ENCODE measurements at regions not wholly inside any gene's neighbourhood (a gene's known extent, or its start where the extent isn't known, plus 50 kb on each side); places are given as distances from the start of the nearest gene placed in this dataset.

DNA sequence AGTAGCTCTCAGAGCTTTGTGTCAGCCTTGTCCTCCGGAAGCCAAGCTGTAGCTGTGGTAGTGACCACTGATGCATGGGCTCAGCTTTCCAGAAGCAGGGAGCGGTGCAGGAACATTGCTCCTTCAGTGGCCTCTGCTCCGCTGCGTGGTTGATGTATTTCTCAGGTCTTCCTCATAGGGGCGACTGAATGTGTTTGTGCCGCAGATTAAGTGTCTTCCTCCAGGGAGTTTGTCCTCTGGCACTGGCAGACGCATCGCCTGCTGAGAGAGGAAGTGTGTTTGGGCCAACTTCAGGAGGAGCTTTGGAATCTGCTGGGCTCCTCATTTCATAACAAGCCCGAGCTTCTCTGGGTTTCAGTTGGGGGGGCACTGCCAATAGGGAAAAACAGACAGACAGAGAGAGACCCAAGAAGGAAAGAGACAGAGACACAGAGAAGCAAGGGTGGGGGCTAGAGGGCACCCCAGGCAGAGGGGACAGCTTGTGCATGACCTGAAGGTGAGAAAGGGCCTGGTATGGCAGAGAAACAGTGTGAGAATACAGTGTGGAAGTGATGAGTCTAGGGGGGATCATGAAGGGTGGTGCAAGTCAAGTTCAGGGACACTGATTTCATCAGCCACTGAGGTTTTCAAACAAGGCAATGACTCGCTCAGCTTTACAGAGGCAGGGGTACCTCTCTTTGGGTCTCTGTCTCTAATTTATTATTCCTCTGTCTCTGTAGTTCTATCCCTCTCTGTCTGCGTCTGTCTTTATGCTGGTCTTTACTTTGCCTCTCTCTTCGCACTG, 69.4 kb upstream of the PRIMA1 start:
- H3K4me2 ChIP-seq, result no peak overlapping the region
- no peaks in the 10 kb centered on the region for H3K9me2 ChIP-seq (replicated peaks; ENCODE audit: insufficient read depth)
- H4K20me1 ChIP-seq (ENCODE audit: insufficient read depth, poor library complexity, severe bottlenecking), result no peaks in the 10 kb centered on the region
- H2AFZ ChIP-seq, result no peak overlapping the region
- no peaks in the 10 kb centered on the region for H3K36me3 ChIP-seq (replicated peaks; ENCODE audit: insufficient read depth, low read depth)
- WGBS (ENCODE audit: low lambda C conversion rate, missing lambda C conversion rate), result 50% methylated on average over 12 of the region's 12 CpGs
- H3K27ac ChIP-seq, result peak overlapping the region; percentile 46
- peak; percentile 17 for DNase-seq (ENCODE audit: low spot score)
- no peaks in the 10 kb centered on the region for H3K9me3 ChIP-seq (ENCODE audit: low read depth)
- no peaks in the 10 kb centered on the region for H3K27me3 ChIP-seq
- peaks cover 23% of the 10 kb centered on the region for H3K4me1 ChIP-seq (ENCODE audit: insufficient read depth)
- H3K4me3 ChIP-seq, result no peak overlapping the region
- H3K79me2 ChIP-seq, result no peaks in the 10 kb centered on the region
- TF ChIP-seq, protein P1, sequence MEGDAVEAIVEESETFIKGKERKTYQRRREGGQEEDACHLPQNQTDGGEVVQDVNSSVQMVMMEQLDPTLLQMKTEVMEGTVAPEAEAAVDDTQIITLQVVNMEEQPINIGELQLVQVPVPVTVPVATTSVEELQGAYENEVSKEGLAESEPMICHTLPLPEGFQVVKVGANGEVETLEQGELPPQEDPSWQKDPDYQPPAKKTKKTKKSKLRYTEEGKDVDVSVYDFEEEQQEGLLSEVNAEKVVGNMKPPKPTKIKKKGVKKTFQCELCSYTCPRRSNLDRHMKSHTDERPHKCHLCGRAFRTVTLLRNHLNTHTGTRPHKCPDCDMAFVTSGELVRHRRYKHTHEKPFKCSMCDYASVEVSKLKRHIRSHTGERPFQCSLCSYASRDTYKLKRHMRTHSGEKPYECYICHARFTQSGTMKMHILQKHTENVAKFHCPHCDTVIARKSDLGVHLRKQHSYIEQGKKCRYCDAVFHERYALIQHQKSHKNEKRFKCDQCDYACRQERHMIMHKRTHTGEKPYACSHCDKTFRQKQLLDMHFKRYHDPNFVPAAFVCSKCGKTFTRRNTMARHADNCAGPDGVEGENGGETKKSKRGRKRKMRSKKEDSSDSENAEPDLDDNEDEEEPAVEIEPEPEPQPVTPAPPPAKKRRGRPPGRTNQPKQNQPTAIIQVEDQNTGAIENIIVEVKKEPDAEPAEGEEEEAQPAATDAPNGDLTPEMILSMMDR (IDR thresholded peaks at IDR 0.05; ENCODE audit: poor library complexity), result peak; percentile 15
- TF ChIP-seq EZH2 (IDR thresholded peaks at IDR 0.05; ENCODE audit: borderline replicate concordance) (no peak), EZH2phosphoT487 (IDR thresholded peaks at IDR 0.05; ENCODE audit: low read depth, severe bottlenecking, unreplicated experiment) (no peak)

DNA sequence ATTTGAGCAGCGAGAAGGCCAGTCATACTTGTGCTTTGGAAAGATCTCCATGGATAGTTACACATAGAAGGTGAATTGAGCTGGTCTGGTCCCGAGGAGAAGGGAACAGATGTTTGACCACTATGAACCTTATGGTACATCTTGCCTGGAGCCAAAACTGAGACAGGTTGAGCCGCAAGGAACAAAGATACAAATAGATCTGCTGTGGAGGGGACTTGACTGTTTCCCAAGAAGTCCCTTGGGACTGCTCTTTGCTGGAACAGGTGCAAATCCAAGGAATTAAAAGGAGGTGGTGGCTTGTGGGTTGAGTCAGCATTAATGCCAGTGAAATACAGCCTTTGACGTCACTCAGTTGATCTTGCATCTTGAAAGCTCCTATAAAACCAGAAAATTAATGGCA, 68.8 kb upstream of the PRIMA1 start:
- no peak overlapping the region for H3K27ac ChIP-seq
- WGBS (ENCODE audit: low lambda C conversion rate, missing lambda C conversion rate), result 69% methylated on average over 4 of the region's 4 CpGs
- H3K27me3 ChIP-seq, result no peaks in the 10 kb centered on the region
- no peak overlapping the region for H3K4me3 ChIP-seq
- no peak overlapping the region for H2AFZ ChIP-seq
- H3K79me2 ChIP-seq, result no peaks in the 10 kb centered on the region
- H3K4me2 ChIP-seq, result no peak overlapping the region
- no peaks in the 10 kb centered on the region for H3K36me3 ChIP-seq (replicated peaks; ENCODE audit: insufficient read depth, low read depth)
- no peaks in the 10 kb centered on the region for H3K9me2 ChIP-seq (replicated peaks; ENCODE audit: insufficient read depth)
- H4K20me1 ChIP-seq (ENCODE audit: insufficient read depth, poor library complexity, severe bottlenecking), result no peaks in the 10 kb centered on the region
- TF ChIP-seq, protein P1 (IDR thresholded peaks at IDR 0.05; ENCODE audit: poor library complexity), result no peak
- TF ChIP-seq EZH2phosphoT487 (IDR thresholded peaks at IDR 0.05; ENCODE audit: low read depth, severe bottlenecking, unreplicated experiment), result no peak
- TF ChIP-seq EZH2 (IDR thresholded peaks at IDR 0.05; ENCODE audit: borderline replicate concordance), result no peak
- H3K4me1 ChIP-seq (ENCODE audit: insufficient read depth), result peaks cover 23% of the 10 kb centered on the region
- H3K9me3 ChIP-seq (ENCODE audit: low read depth), result no peaks in the 10 kb centered on the region
- DNase-seq (ENCODE audit: low spot score), result no peak

DNA sequence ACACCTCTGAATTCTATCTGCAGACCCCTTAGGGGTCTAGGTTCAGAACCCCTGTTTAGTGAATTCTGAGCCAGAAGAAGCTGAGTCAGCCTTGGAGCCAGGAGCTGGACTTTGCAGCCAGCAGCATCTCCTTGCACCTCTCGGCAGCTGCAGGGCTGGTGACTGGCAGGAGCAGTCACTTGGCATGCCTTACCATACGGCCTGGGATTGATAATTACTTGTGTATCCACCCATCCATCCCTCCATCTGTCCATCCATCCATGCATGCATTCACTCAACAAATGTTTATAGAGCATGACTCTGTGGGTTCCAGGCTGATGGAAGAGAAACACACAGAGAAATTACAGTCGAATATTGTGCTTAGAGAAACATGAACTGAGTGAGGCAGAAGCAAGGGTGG, 67.5 kb upstream of the PRIMA1 start:
- no peaks in the 10 kb centered on the region for H3K9me2 ChIP-seq (replicated peaks; ENCODE audit: insufficient read depth)
- H2AFZ ChIP-seq, result no peak overlapping the region
- H3K4me3 ChIP-seq, result no peak overlapping the region
- H3K27me3 ChIP-seq, result no peaks in the 10 kb centered on the region
- no peak for DNase-seq (ENCODE audit: low spot score)
- no peak overlapping the region for H3K4me2 ChIP-seq
- H3K36me3 ChIP-seq (replicated peaks; ENCODE audit: insufficient read depth, low read depth), result no peaks in the 10 kb centered on the region
- no peaks in the 10 kb centered on the region for H4K20me1 ChIP-seq (ENCODE audit: insufficient read depth, poor library complexity, severe bottlenecking)
- TF ChIP-seq, protein P1 (IDR thresholded peaks at IDR 0.05; ENCODE audit: poor library complexity), result no peak
- TF ChIP-seq EZH2 (IDR thresholded peaks at IDR 0.05; ENCODE audit: borderline replicate concordance) (no peak), EZH2phosphoT487 (IDR thresholded peaks at IDR 0.05; ENCODE audit: low read depth, severe bottlenecking, unreplicated experiment) (no peak)
- H3K79me2 ChIP-seq, result no peaks in the 10 kb centered on the region
- WGBS (ENCODE audit: low lambda C conversion rate, missing lambda C conversion rate), result 64% methylated on average over 3 of the region's 3 CpGs
- H3K4me1 ChIP-seq (ENCODE audit: insufficient read depth), result peaks cover 23% of the 10 kb centered on the region
- H3K9me3 ChIP-seq (ENCODE audit: low read depth), result no peaks in the 10 kb centered on the region
- H3K27ac ChIP-seq, result no peak overlapping the region
